CD4-positive, alpha-beta T cell (primary cell): ENCODE measurements at regions not wholly inside any gene's neighbourhood (a gene's known extent, or its start where the extent isn't known, plus 50 kb on each side); places are given as distances from the start of the nearest gene placed in this dataset.

Source experiments
- ATAC-seq: fragments of 200-7000 bp; cut with Tn5 transposase; one replicate; pipeline ENCODE4 v1.10.0; 2022; ENCODE audit warnings: mild to moderate bottlenecking; ENCODE audit not compliant: poor library complexity
- CTCF ChIA-PET: fragments of 350-600 bp; sonication (Branson Sonifier 250); formaldehyde crosslinking; loops from one replicate; lab custom pipeline; 2021; ENCODE audit warnings: antibody characterized with exemption, inconsistent platforms; lab: Charles Lee
- POLR2A ChIA-PET: fragments of 350-600 bp; sonication (Branson Sonifier 250); formaldehyde crosslinking; loops from one replicate; lab custom pipeline; 2021; ENCODE audit warnings: antibody characterized with exemption, inconsistent platforms; lab: Charles Lee
- DNase-seq, 14 experiments: peaks; one replicate each; pipeline ENCODE4 v3.0.0-alpha.2; 2013 to 2020; ENCODE audit warnings: mixed read lengths in 2 of 14
- H3K27ac ChIP-seq, 2 donors: one replicate each; pipeline versions ENCODE4 v1.5.1 to v1.7.0; 2013; ENCODE audit warnings: low read length in 2 of 2, low read depth in 1 of 2, mild to moderate bottlenecking in 1 of 2
- H3K27me3 ChIP-seq, 2 experiments: 1 replicate in 1 of 2; 2 replicates in 1 of 2; pipeline versions ENCODE4 v1.6.1 to v1.7.0; 2013; ENCODE audit warnings: low read length in 2 of 2, control low read depth in 1 of 2, mild to moderate bottlenecking in 1 of 2, moderate library complexity in 1 of 2; ENCODE audit not compliant: insufficient read depth in 2 of 2, control insufficient read depth in 1 of 2
- H3K36me3 ChIP-seq: one replicate; pipeline ENCODE4 v1.6.1; 2013; ENCODE audit warnings: low read length, control low read depth; ENCODE audit not compliant: insufficient read depth
- H3K4me1 ChIP-seq: one replicate; pipeline ENCODE4 v1.6.1; 2013; ENCODE audit warnings: low read length, control low read depth; ENCODE audit not compliant: insufficient read depth
- H3K4me3 ChIP-seq: one replicate; pipeline ENCODE4 v1.5.1; 2013; ENCODE audit warnings: mild to moderate bottlenecking, low read length, moderate library complexity
- H3K9me3 ChIP-seq, 2 experiments: 1 replicate in 1 of 2; 2 replicates in 1 of 2; pipeline versions ENCODE4 v1.6.1 to v1.7.0; 2013; ENCODE audit warnings: low read length in 2 of 2, mild to moderate bottlenecking in 2 of 2, control low read depth in 1 of 2, moderate library complexity in 1 of 2; ENCODE audit not compliant: control insufficient read depth in 1 of 2, insufficient read depth in 1 of 2
- H3K27ac Mint-ChIP-seq: one replicate; pipeline ENCODE4 v1.8.0; 2020; ENCODE audit warnings: mixed read lengths
- H3K27me3 Mint-ChIP-seq: one replicate; pipeline ENCODE4 v1.8.0; 2021; ENCODE audit warnings: mixed read lengths
- H3K36me3 Mint-ChIP-seq: one replicate; pipeline ENCODE4 v1.8.0; 2021; ENCODE audit warnings: low read depth, mixed read lengths
- H3K4me1 Mint-ChIP-seq: one replicate; pipeline ENCODE4 v1.8.0; 2021; ENCODE audit warnings: low read depth, mixed read lengths
- H3K4me3 Mint-ChIP-seq: one replicate; pipeline ENCODE4 v1.8.0; 2020; ENCODE audit warnings: mild to moderate bottlenecking, mixed read lengths
- H3K9me3 Mint-ChIP-seq: one replicate; pipeline ENCODE4 v1.8.0; 2020; ENCODE audit warnings: mixed read lengths
- CTCF ChIP-seq: fragments of 200-600 bp; IDR thresholded peaks from one replicate; pipeline ENCODE4 v1.8.0; 2022; ENCODE audit warnings: antibody characterized with exemption, mild to moderate bottlenecking
- intact Hi-C, 2 experiments: fragments of 100-400 bp; cut with DNase I in 1 of 2; cut with micrococcal nuclease in 1 of 2; formaldehyde crosslinking; loops; one replicate each; pipeline versions ENCODE4 v1.15.1 to v1.9.0; 2023 to 2025; cut with DNase I, micrococcal nuclease

DNA sequence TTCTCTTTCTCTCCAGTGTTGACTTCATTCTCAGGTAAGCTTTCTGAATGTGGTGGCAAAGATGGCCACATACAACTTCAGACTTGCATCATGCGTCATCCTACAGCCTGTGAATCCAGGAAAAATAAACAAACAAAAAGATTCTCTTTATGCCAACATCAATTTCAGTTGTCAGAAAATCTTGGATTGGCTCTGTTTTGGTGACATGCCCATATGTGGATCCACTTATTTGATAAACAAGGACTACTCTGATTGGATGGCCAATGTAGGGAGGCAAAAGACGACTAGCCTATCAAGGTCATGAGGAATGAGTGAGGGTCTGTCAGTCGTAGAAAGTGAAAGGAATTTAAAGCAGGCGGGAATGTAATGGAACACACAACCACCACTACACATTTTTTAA is 866.6 kb downstream of the USP25 start:
- Mint-ChIP-seq H3K4me1 (no peaks in the 10 kb centered on the region), H3K9me3 (no peaks in the 10 kb centered on the region), H3K36me3 (no peaks in the 10 kb centered on the region), H3K27me3 (no peaks in the 10 kb centered on the region), H3K27ac (no peak overlapping the region), H3K4me3 (no peak overlapping the region)
- no peak for TF ChIP-seq CTCF
- intact Hi-C loops: no loop called here
- Histone ChIP-seq H3K36me3 (no peaks in the 10 kb centered on the region), H3K9me3 (peaks cover 0 to 8% of the 10 kb centered on the region in 2 experiments), H3K4me3 (no peak overlapping the region), H3K4me1 (no peaks in the 10 kb centered on the region), H3K27ac (no peak overlapping the region), H3K27me3 (no peaks in the 10 kb centered on the region)
- no peak for ATAC-seq
- ChIA-PET POLR2A (no interaction called here), CTCF (no interaction called here)
- no peak for DNase-seq

- Mint-ChIP-seq H3K4me1 (no peaks in the 10 kb centered on the region), H3K36me3 (no peaks in the 10 kb centered on the region), H3K9me3 (no peaks in the 10 kb centered on the region), H3K4me3 (no peak overlapping the region), H3K27ac (no peak overlapping the region), H3K27me3 (no peaks in the 10 kb centered on the region)
- H3K36me3 ChIP-seq: no peaks in the 10 kb centered on the region
- H3K27ac ChIP-seq: no peak overlapping the region
- no peak for DNase-seq
- no peaks in the 10 kb centered on the region for H3K27me3 ChIP-seq
- POLR2A ChIA-PET: no interaction called here
- TF ChIP-seq CTCF: no peak
- no peak for ATAC-seq
- CTCF ChIA-PET: no interaction called here
- no peak overlapping the region for H3K4me3 ChIP-seq
- intact Hi-C loops: no loop called here
- no peaks in the 10 kb centered on the region for H3K4me1 ChIP-seq
- peaks cover 0 to 8% of the 10 kb centered on the region in 2 experiments for H3K9me3 ChIP-seq
Observed at GRCh38 chr21:16597753-16598152, 868.0 kb downstream of the USP25 start.

GRCh38 chr21:16605597-16605996 is 875.8 kb downstream of the USP25 start:
- ChIA-PET POLR2A (no interaction called here), CTCF (no interaction called here)
- ATAC-seq (no peak), DNase-seq (no peak)
- no peak overlapping the region for H3K4me3 ChIP-seq
- H3K4me1 ChIP-seq: no peaks in the 10 kb centered on the region
- no peaks in the 10 kb centered on the region for H3K9me3 ChIP-seq
- Mint-ChIP-seq H3K27me3 (no peaks in the 10 kb centered on the region), H3K9me3 (no peaks in the 10 kb centered on the region), H3K4me3 (no peak overlapping the region), H3K4me1 (no peaks in the 10 kb centered on the region), H3K36me3 (no peaks in the 10 kb centered on the region), H3K27ac (no peak overlapping the region)
- H3K27me3 ChIP-seq: no peaks in the 10 kb centered on the region
- H3K36me3 ChIP-seq: no peaks in the 10 kb centered on the region
- intact Hi-C loops: no loop called here
- TF ChIP-seq CTCF: no peak
- no peak overlapping the region for H3K27ac ChIP-seq
